KG1 (cell line): ENCODE measurements at regions not wholly inside any gene's neighbourhood (a gene's known extent, or its start where the extent isn't known, plus 50 kb on each side); places are given as distances from the start of the nearest gene placed in this dataset.
A peak's percentile ranks its signal among the peaks of the same experiment; 100 is the strongest.
"Not testable (repeated sequence)": the region's sequence is repeated elsewhere in the genome, so short reads cannot be mapped to it uniquely, and the experiment has no call there.

ENCODE experiments used
- DNase-seq: peaks from one replicate; lab custom pipeline; 2025; lab: John Stamatoyannopoulos, UW

GRCh38 chr20:16801919-16802651 is 53.9 kb downstream of the OTOR start:
- DNase-seq: peak; percentile 45

GRCh38 chr20:16802652-16802935 is 54.4 kb downstream of the OTOR start:
- no peak for DNase-seq

GRCh38 chr20:16803965-16804792 is 56.0 kb downstream of the OTOR start:
- peak; percentile 25 for DNase-seq

- DNase-seq: no peak
Observed at GRCh38 chr20:16804793-16805187, 56.6 kb downstream of the OTOR start.

- DNase-seq: no peak
Observed at GRCh38 chr20:16806061-16806460, 57.9 kb downstream of the OTOR start.

GRCh38 chr20:16806886-16807285 is 58.7 kb downstream of the OTOR start:
- DNase-seq: no peak

- no peak for DNase-seq
Observed at GRCh38 chr20:16808796-16809195, 60.6 kb downstream of the OTOR start.

- no peak for DNase-seq
Observed at GRCh38 chr20:16810216-16810615, 62.1 kb downstream of the OTOR start.

- no peak for DNase-seq
Observed at GRCh38 chr20:16816192-16816591, 68.0 kb downstream of the OTOR start.

GRCh38 chr20:16819483-16819882 is 71.3 kb downstream of the OTOR start:
- DNase-seq: no peak

- no peak for DNase-seq
Observed at GRCh38 chr20:16821211-16822089, 73.3 kb downstream of the OTOR start.

- no peak for DNase-seq
Observed at GRCh38 chr20:16824664-16825063, 76.5 kb downstream of the OTOR start.

- DNase-seq: no peak
Observed at GRCh38 chr20:16828666-16829305, 80.6 kb downstream of the OTOR start.

- not testable (repeated sequence) for DNase-seq
Observed at GRCh38 chr20:16835690-16836089, 87.5 kb downstream of the OTOR start.

- DNase-seq: no peak
Observed at GRCh38 chr20:16842486-16843120, 94.4 kb downstream of the OTOR start.

GRCh38 chr20:16844406-16844805 is 96.2 kb downstream of the OTOR start:
- no peak for DNase-seq

- no peak for DNase-seq
Observed at GRCh38 chr20:16846006-16846405, 97.8 kb downstream of the OTOR start.

- no peak for DNase-seq
Observed at GRCh38 chr20:16848061-16848460, 99.9 kb downstream of the OTOR start.

- DNase-seq: no peak
Observed at GRCh38 chr20:16848526-16848925, 100.4 kb downstream of the OTOR start.

GRCh38 chr20:16860914-16861313 is 112.8 kb downstream of the OTOR start:
- DNase-seq: no peak

GRCh38 chr20:16861708-16862107 is 113.5 kb downstream of the OTOR start:
- DNase-seq: no peak

GRCh38 chr20:16863303-16863702 is 115.1 kb downstream of the OTOR start:
- no peak for DNase-seq
